Retinal pigment epithelial cell (primary cell): ENCODE measurements at regions not wholly inside any gene's neighbourhood (a gene's known extent, or its start where the extent isn't known, plus 50 kb on each side); places are given as distances from the start of the nearest gene placed in this dataset.
"Not testable (repeated sequence)": the region's sequence is repeated elsewhere in the genome, so short reads cannot be mapped to it uniquely, and the experiment has no call there.

Experiments
- DNase-seq: peaks from one replicate; pipeline ENCODE4 v3.0.0-alpha.2; 2010; ENCODE audit warnings: low read depth
- H3K4me3 ChIP-seq: 2 replicates; pipeline ENCODE4 v1.5.1; 2011; ENCODE audit warnings: mild to moderate bottlenecking, low read length, control low read depth, moderate library complexity
- CTCF ChIP-seq: conservative IDR thresholded peaks from 2 replicates; pipeline ENCODE4 v1.5.1; 2011; ENCODE audit warnings: low read depth, low read length, control low read depth, inconsistent platforms

GRCh38 chr20:54346276-54346675 lies 129.1 kb upstream of the DOK5 start:
- TF ChIP-seq CTCF, result no peak
- no peak for DNase-seq
- no peak overlapping the region for H3K4me3 ChIP-seq

- H3K4me3 ChIP-seq, result no peak overlapping the region
- TF ChIP-seq CTCF, result no peak
These were observed 128.1 kb upstream of the DOK5 start for GRCh38 chr20:54347166-54347833.

GRCh38 chr20:54350415-54350814 lies 125.0 kb upstream of the DOK5 start:
- TF ChIP-seq CTCF, result no peak
- no peak for DNase-seq
- H3K4me3 ChIP-seq, result no peak overlapping the region

More at GRCh38 chr20:54347166-54347833, 128.1 kb upstream of the DOK5 start:
- DNase-seq, result no peak

GRCh38 chr20:54351371-54352136 lies 123.8 kb upstream of the DOK5 start:
- H3K4me3 ChIP-seq, result no peak overlapping the region
- DNase-seq, result no peak
- TF ChIP-seq CTCF, result no peak

- H3K4me3 ChIP-seq, DNase-seq: not testable (repeated sequence)
These were observed 122.9 kb upstream of the DOK5 start for GRCh38 chr20:54352541-54352940.

GRCh38 chr20:54353292-54353691 lies 122.1 kb upstream of the DOK5 start:
- no peak overlapping the region for H3K4me3 ChIP-seq
- DNase-seq, result no peak
- no peak for TF ChIP-seq CTCF

- no peak overlapping the region for H3K4me3 ChIP-seq
- TF ChIP-seq CTCF, result no peak
- DNase-seq, result no peak
These were observed 119.6 kb upstream of the DOK5 start for GRCh38 chr20:54355631-54356280.
